PC-9 (cell line): ENCODE measurements at regions not wholly inside any gene's neighbourhood (a gene's known extent, or its start where the extent isn't known, plus 50 kb on each side); places are given as distances from the start of the nearest gene placed in this dataset.
"Not testable (repeated sequence)": the region's sequence is repeated elsewhere in the genome, so short reads cannot be mapped to it uniquely, and the experiment has no call there.

Source experiments
- EZH2 ChIP-seq: fragments of 200-600 bp; sonication (generic); IDR thresholded peaks from 2 replicates; pipeline ENCODE4 v1.8.0; 2017; ENCODE audit warnings: antibody characterized with exemption, low read depth
- TF ChIP-seq, protein P1 (sequence below): fragments of 200-600 bp; sonication (generic); conservative IDR thresholded peaks from 2 replicates; pipeline ENCODE4 v1.6.1; 2017; ENCODE audit warnings: mixed run types, antibody characterized with exemption, mild to moderate bottlenecking, moderate library complexity

DNA sequence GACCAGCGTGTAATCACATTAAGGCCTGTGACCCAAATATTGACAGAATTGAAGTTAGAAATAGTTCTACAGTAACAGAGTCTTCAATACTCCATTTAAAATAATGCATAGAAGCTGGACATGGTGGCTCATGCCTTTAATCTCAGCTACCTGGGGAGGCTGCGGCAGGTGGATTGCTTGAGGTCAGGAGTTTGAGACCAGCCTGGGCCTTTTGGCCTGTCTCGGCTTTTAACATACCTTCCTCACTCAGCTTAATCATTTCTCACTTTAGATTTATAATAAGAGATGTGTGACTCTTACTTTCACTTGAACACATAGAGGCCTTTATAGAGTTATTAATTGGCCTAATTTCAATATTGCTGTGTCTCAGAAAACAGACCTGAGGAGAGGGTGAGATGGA is 454.9 kb downstream of the SPATA31A1 start:
- TF ChIP-seq, protein P1, sequence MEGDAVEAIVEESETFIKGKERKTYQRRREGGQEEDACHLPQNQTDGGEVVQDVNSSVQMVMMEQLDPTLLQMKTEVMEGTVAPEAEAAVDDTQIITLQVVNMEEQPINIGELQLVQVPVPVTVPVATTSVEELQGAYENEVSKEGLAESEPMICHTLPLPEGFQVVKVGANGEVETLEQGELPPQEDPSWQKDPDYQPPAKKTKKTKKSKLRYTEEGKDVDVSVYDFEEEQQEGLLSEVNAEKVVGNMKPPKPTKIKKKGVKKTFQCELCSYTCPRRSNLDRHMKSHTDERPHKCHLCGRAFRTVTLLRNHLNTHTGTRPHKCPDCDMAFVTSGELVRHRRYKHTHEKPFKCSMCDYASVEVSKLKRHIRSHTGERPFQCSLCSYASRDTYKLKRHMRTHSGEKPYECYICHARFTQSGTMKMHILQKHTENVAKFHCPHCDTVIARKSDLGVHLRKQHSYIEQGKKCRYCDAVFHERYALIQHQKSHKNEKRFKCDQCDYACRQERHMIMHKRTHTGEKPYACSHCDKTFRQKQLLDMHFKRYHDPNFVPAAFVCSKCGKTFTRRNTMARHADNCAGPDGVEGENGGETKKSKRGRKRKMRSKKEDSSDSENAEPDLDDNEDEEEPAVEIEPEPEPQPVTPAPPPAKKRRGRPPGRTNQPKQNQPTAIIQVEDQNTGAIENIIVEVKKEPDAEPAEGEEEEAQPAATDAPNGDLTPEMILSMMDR, result not testable (repeated sequence)
- not testable (repeated sequence) for TF ChIP-seq EZH2
